ENCODE measurements at regions not wholly inside any gene's neighbourhood (a gene's known extent, or its start where the extent isn't known, plus 50 kb on each side); places are given as distances from the start of the nearest gene placed in this dataset.

DNA sequence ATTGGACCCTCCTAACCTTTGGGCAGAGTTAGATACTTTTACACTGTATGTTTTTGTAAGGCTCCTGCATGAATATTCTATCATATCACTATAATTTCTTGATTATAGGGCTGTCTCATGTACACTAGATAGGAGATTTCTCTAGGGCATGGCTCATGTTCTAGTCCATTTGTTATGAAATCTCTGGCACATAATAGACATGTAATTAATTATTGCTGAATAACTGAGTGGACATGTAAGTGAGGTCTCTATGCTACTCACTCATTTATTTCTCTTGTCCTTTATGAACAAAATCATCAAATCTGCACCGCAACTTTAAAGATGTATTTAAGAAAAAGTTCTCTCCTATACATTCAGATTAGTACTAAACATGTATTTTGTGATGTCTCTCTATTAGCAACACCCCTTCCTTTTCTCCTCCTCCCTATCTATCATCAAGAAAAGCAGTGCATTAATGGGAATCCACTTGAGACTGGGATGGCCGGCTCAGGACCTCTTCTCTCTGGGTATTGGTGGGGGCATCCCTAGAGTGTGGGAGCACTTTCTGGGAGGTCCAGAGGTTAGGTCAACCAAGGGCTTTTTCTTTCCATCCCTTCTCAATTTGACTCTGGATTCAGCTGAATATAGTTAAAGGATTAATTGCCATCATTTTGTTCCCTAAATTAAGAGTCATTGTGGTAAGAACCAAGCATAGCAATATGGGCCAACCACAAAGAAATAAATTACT is 168.0 kb upstream of the HMGA2 start:
- H3K27ac ChIP-seq: no peak overlapping the region
- TF ChIP-seq, protein P1, sequence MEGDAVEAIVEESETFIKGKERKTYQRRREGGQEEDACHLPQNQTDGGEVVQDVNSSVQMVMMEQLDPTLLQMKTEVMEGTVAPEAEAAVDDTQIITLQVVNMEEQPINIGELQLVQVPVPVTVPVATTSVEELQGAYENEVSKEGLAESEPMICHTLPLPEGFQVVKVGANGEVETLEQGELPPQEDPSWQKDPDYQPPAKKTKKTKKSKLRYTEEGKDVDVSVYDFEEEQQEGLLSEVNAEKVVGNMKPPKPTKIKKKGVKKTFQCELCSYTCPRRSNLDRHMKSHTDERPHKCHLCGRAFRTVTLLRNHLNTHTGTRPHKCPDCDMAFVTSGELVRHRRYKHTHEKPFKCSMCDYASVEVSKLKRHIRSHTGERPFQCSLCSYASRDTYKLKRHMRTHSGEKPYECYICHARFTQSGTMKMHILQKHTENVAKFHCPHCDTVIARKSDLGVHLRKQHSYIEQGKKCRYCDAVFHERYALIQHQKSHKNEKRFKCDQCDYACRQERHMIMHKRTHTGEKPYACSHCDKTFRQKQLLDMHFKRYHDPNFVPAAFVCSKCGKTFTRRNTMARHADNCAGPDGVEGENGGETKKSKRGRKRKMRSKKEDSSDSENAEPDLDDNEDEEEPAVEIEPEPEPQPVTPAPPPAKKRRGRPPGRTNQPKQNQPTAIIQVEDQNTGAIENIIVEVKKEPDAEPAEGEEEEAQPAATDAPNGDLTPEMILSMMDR (conservative IDR thresholded peaks at IDR 0.05): no peak

- TF ChIP-seq, protein P1 (conservative IDR thresholded peaks at IDR 0.05): no peak
- no peak overlapping the region for H3K27ac ChIP-seq
Measured at GRCh38 chr12:65656891-65657351, 167.4 kb upstream of the HMGA2 start.

DNA sequence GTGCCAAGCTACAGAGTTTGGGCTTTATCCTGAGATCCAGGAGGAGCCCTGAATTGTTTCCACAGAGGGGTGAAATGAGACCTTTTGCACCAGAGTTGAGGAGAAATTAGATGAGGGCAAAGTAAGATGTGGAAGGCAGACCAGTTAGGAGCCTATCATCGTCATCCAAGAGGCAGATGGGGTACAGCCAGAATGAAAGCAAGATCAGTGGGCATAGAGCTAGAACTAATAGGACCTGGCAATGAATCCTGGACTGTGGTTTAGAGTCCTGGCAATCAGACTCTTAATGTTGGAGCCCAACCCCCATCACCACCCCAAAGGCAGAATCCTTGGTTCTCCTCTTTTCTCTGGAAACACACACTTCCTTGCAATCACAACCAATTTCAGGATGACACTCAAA is 166.6 kb upstream of the HMGA2 start:
- H3K27ac ChIP-seq: no peak overlapping the region
- TF ChIP-seq, protein P1 (conservative IDR thresholded peaks at IDR 0.05): no peak

GRCh38 chr12:65658360-65658759 is 165.9 kb upstream of the HMGA2 start:
- TF ChIP-seq, protein P1 (conservative IDR thresholded peaks at IDR 0.05): no peak
- H3K27ac ChIP-seq: no peak overlapping the region

- TF ChIP-seq, protein P1 (conservative IDR thresholded peaks at IDR 0.05): no peak
- H3K27ac ChIP-seq: no peak overlapping the region
Measured at GRCh38 chr12:65659681-65660080, 164.6 kb upstream of the HMGA2 start.

GRCh38 chr12:65660096-65660495 is 164.2 kb upstream of the HMGA2 start:
- H3K27ac ChIP-seq: no peak overlapping the region

GRCh38 chr12:65660836-65661235 is 163.4 kb upstream of the HMGA2 start:
- H3K27ac ChIP-seq: no peak overlapping the region

More at GRCh38 chr12:65660096-65660495, 164.2 kb upstream of the HMGA2 start:
- TF ChIP-seq, protein P1 (conservative IDR thresholded peaks at IDR 0.05): no peak

More at GRCh38 chr12:65660836-65661235, 163.4 kb upstream of the HMGA2 start:
- TF ChIP-seq, protein P1 (conservative IDR thresholded peaks at IDR 0.05): no peak

Data from VCaP (cell line).